ENCODE measurements at regions not wholly inside any gene's neighbourhood (a gene's known extent, or its start where the extent isn't known, plus 50 kb on each side); places are given as distances from the start of the nearest gene placed in this dataset.

DNA sequence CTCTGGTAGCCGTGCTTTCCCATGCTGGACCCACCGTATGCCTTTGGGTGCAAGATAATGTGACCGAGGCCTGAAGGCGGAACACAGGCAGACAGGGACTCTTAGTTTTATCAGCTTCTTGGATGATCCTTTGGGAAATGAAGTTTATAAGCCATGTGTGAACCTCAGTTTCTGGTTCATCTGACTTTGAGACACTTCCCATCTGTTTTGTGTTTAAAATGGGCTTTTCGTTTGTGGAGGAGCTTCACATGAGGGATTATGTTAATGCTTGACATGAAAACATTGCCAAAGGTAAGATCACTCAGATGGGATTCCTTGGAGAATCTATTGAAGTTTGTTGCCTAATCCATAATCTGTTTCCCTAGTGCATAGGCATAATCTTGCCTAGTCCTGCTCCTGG is 249.8 kb upstream of the LYZL1 start:
- DNase-seq = no peak

GRCh38 chr10:29039677-29040189 is 249.1 kb upstream of the LYZL1 start:
- no peak for DNase-seq

DNA sequence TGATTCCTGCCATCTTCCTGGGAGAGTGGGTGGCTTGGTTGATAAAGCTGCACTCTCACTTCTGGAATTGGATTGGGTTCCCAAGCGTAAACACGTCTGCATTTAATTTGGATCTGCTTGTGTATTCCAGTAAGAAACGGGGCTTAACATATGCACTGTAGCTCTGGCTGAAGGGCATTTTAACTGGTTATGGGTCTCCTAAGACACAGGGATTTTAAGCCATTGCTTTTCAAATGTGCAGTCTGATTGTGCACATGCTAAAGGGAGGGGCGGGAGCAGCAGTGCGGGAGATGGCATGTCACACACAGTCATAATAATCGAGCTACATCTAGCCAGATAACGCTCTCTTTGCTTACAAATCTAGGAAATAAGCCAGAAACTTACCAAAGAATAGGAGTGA is 247.3 kb upstream of the LYZL1 start:
- DNase-seq = no peak

DNA sequence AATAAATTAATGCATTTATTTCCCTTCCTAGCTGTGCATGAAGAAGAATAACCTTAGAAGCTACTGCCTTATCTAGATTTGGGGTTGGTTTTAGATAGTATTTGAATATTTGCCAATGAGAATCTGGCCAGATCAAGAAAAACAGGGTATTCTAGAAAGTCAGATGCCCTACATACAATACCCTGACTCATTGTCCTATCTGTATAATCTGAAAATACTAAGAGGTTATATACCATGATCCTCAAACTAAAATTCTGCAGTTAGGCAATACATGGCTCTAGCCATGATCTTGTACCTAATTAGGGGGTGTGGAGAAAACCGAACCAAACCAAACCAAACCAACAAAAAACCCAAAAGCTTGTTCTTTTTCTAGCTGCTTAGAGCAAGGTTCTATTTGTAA is 240.4 kb upstream of the LYZL1 start:
- no peak for DNase-seq

GRCh38 chr10:29050081-29050480 is 238.8 kb upstream of the LYZL1 start:
- DNase-seq = no peak

GRCh38 chr10:29055101-29055500 is 233.8 kb upstream of the LYZL1 start:
- DNase-seq = no peak

DNA sequence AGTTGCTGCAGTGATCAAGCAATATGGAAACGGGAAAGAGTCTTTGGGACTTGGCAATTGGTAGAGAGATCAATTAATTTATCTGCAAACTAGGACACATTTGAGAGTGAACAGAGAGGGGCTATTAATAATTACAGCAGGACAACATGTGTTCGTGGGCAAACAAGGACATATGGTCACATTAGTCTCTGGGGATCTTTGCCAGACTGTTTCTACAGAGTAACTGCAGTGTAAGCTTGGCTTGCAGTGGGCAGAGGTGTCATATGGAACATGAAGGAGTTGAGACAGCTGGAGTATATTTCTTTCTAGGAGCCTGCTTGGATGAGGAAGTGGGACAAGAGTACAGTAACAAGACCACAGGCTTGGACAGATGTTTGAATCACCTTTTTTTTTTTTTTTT is 232.1 kb upstream of the LYZL1 start:
- DNase-seq = no peak

DNA sequence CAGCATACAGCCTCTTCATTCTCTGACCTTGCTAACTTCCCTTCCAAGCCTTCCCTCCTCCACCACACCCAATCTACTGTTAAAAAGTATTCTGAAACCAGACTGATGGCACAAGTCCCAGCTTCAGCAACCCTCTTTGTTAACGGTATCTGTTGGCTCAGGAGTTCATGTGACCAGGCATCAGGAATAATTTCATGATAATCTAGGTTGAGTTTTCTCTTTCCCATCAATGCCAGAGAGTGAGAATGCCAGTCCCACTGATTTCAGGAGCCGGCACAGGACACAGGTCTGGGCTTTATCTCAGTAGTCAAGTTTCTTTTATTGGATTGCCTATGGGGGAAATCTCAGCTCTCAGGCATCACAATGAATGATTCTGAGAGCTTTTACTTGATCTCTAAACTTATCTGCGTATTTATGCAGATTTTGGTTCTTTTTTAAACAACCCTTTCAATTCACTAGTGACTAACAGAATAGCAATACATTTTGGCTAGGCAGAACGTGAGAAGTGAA is 231.0 kb upstream of the LYZL1 start:
- DNase-seq = no peak

- no peak for DNase-seq
Measured at GRCh38 chr10:29063806-29064644, 224.8 kb upstream of the LYZL1 start.

- no peak for DNase-seq
Measured at GRCh38 chr10:29064680-29065079, 224.2 kb upstream of the LYZL1 start.

GRCh38 chr10:29067161-29067560 is 221.7 kb upstream of the LYZL1 start:
- no peak for DNase-seq

DNA sequence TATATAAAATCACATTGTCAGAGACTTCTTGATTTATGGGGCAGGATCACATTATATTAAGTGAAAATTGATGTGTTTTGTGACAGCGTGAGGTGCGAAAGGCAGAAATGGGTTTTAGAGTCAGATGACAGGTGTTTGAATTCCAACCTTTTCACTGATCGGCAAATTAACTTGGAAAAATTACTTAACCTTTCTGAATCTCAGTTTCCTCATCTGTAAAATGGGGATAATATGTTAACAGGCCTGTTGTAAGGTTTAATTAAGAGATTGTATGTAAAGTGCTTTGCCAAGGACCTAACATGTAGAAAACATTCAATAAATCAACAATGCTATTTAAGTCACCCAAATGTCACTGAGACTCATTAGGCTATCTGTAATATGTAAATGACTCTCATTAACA is 221.2 kb upstream of the LYZL1 start:
- DNase-seq = no peak

DNA sequence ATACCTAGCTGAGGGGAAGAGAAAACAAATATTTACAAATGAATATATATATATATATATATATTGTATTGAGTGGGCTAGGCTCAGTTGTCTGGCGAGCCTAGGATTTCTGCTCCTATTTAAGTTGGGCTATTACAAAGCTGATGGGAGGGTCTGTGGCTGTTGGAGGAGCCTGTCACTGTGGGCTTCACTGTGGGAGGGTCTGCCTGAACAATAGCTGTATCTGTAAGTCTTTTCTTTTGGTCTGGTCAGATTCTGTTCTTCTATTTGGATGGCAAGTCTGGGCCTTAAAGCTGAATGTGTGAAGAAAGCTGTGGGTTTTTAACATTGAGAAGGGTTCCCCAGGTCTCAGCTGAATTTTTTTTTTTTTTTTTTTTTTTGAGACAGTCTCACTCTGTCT is 220.6 kb upstream of the LYZL1 start:
- no peak for DNase-seq

DNA sequence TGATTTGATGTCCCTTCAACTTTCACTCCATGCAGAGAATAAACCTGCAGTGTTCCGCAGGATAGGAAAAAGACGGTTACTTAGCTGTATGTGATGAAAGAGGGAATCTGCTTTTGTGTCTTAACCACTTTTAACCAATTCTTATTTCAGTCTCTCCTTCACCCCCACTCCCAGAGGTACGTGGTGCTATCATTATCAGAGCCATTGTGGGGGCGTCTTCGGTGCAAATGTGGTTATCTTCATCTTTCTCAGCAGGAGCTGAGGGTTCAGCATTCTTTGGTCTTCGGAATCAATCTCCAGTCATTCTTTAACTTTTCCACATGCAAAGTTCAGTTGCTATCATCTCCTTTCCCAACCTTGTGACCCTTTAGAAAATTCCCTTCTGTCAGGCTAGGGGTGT is 219.9 kb upstream of the LYZL1 start:
- no peak for DNase-seq

- no peak for DNase-seq
Measured at GRCh38 chr10:29069941-29070340, 218.9 kb upstream of the LYZL1 start.

- DNase-seq = no peak
Measured at GRCh38 chr10:29078919-29079318, 210.0 kb upstream of the LYZL1 start.

DNA sequence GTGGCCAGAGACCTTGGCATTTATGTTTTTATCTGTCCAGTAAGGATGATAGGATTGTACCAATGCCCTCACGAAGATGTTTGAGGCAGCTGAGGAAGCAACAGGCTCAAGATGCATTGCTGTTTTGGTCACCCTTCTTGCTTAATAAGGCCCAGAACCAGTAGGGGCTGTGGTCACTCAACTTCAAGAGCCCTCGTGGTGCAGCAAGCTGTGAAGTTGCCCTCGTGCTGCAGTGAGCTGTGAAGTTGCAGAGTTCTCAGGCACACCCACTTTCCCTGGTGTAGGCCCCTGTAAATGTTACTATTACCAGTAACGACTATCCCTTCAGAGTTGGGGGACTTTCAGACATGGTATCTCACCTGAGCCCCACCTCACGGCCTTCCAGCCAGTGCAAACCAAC is 207.6 kb upstream of the LYZL1 start:
- no peak for DNase-seq

DNA sequence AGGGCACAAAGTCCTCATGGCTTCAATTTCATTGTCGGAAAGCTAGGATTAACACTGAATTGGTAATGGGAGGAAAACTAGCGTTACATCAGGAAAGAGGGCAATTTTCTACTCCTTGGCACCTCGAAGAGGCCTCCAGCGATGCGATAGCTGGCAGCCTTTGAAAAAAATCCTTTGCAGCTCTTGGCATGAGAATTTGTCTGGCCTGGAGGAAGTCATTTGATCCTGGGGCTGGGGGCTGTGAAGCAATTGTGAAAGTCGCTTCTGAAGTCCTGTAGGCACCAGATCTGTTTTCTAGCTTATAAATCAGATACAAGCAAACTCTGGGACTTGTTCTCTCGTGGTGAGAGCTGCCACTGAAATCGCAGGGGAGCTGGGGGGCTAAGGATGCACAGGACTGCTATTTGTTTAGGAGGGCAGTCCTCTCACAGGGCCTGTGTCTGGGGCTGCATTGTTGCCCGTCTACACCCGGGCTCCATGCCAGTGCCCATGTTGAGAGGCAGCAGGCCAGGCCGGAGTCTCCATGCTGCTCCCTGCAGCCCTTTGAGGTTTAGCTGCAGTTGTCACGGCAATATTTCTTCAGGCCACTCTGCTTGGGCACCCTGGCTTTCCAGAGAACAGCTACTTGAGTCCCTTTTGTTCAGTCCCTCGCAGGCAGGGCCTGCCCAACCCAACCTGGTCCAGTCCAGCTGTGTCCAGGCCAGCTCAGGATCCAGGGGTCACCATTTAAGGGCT is 206.8 kb upstream of the LYZL1 start:
- DNase-seq = no peak

DNA sequence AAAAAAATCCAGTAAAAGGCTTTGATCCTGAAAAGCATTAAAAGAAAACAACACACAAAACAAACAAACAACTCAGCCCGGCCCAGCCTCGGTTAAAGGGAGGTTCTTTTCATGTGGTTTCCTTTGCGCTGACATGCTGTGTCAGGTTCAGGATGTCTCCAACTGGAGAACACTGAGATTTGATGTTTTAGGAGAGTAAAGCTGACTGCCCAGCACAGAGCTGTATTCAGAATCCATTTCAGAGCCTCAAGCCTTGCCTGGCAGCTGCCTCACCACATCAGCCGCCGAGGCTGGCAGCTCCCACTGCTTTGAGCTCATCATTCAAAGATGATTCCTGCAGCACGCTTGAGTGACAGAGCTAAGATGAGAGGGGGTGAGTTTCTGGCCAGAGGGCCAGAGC is 205.8 kb upstream of the LYZL1 start:
- DNase-seq = no peak

DNA sequence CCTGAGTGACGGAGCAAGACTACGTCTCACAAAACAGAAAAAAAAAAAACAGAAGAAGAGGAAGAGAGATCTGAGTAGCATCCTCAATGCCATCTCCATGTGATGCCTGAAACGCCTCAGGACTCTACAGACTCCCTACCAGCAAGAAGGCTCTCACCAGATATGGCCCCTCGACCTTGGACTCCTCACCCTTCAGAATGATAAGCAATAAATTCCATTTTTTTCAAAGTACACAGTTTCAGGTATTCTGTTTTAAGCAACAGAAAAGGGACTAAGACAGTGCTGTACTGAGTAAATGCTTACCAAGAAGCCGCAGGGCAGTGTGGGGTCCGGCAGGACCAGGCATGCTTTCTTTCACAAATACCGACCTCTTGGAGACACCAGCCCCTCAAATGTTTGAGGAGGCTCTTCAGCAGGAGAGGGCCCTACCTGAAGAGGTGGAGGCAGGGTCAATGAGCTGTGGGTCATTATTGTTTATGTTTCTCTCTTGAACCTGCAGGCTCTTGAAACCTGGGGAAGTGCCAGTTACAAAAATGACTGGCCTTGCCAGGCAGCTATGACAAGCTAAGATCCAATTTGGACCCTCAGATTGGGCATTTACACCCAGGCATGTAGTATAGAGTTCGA is 204.1 kb upstream of the LYZL1 start:
- no peak for DNase-seq

- DNase-seq = no peak
Measured at GRCh38 chr10:29089091-29089490, 199.8 kb upstream of the LYZL1 start.

GRCh38 chr10:29096303-29096824 is 192.5 kb upstream of the LYZL1 start:
- DNase-seq = no peak

GRCh38 chr10:29098423-29098822 is 190.4 kb upstream of the LYZL1 start:
- DNase-seq = no peak

Measured in activated CD4-positive, alpha-beta T cell treated with anti-CD3 and anti-CD28 coated beads, Interleukin-2, amount 50 U/mL, for 48 hours (primary cell).